ENCODE measurements at regions not wholly inside any gene's neighbourhood (a gene's known extent, or its start where the extent isn't known, plus 50 kb on each side); places are given as distances from the start of the nearest gene placed in this dataset.
"Not testable (repeated sequence)": the region's sequence is repeated elsewhere in the genome, so short reads cannot be mapped to it uniquely, and the experiment has no call there.

- DNase-seq, result peak in 1 of 2 donors; percentile 1
These were observed 97.4 kb upstream of the ID2 start for GRCh38 chr2:8584174-8585066.

- DNase-seq, result peak in 1 of 2 donors; percentile 9
These were observed 95.3 kb upstream of the ID2 start for GRCh38 chr2:8586457-8587051.

GRCh38 chr2:8587251-8587791 lies 94.5 kb upstream of the ID2 start:
- peak in 1 of 2 donors; percentile 3 for DNase-seq

- peak in 1 of 2 donors; percentile 34 for DNase-seq
These were observed 93.7 kb upstream of the ID2 start for GRCh38 chr2:8587920-8588830.

- no peak for DNase-seq
These were observed 93.0 kb upstream of the ID2 start for GRCh38 chr2:8588831-8589191.

GRCh38 chr2:8589721-8590120 lies 92.1 kb upstream of the ID2 start:
- no peak for DNase-seq

GRCh38 chr2:8590938-8591337 lies 90.9 kb upstream of the ID2 start:
- DNase-seq, result no peak

- no peak for DNase-seq
These were observed 89.1 kb upstream of the ID2 start for GRCh38 chr2:8592736-8593135.

- DNase-seq, result no peak
These were observed 88.6 kb upstream of the ID2 start for GRCh38 chr2:8593243-8593642.

GRCh38 chr2:8594731-8595427 lies 87.0 kb upstream of the ID2 start:
- DNase-seq, result no peak

GRCh38 chr2:8595428-8595805 lies 86.4 kb upstream of the ID2 start:
- no peak for DNase-seq

- DNase-seq, result no peak
These were observed 85.8 kb upstream of the ID2 start for GRCh38 chr2:8595811-8596600.

- DNase-seq, result no peak
These were observed 84.8 kb upstream of the ID2 start for GRCh38 chr2:8597094-8597493.

- DNase-seq, result no peak
These were observed 84.2 kb upstream of the ID2 start for GRCh38 chr2:8597559-8598225.

- DNase-seq, result peak in 1 of 2 donors; percentile 75
These were observed 83.3 kb upstream of the ID2 start for GRCh38 chr2:8598295-8599165.

GRCh38 chr2:8599421-8600242 lies 82.2 kb upstream of the ID2 start:
- no peak for DNase-seq

- no peak for DNase-seq
These were observed 81.4 kb upstream of the ID2 start for GRCh38 chr2:8600456-8600855.

- DNase-seq, result no peak
These were observed 79.0 kb upstream of the ID2 start for GRCh38 chr2:8602809-8603208.

- not testable (repeated sequence) for DNase-seq
These were observed 78.5 kb upstream of the ID2 start for GRCh38 chr2:8603356-8603755.
